Endothelial cell of umbilical vein (primary cell): ENCODE measurements at regions not wholly inside any gene's neighbourhood (a gene's known extent, or its start where the extent isn't known, plus 50 kb on each side); places are given as distances from the start of the nearest gene placed in this dataset.

Experiments
- BruUV-seq: library from RNA; stranded (reverse); fragments of 400-500 nt; replicated peaks from 2 replicates; lab custom pipeline; 2021; lab: Mats Ljungman, UMichigan
- CTCF ChIA-PET: fragments of 300-600, 350-600 bp; sonication (Branson Sonifier 250); formaldehyde crosslinking; loops from one replicate; lab custom pipeline; 2021; ENCODE audit warnings: antibody characterized with exemption, inconsistent platforms; lab: Charles Lee
- POLR2A ChIA-PET: fragments of 300-600, 350-600 bp; sonication (Branson Sonifier 250); formaldehyde crosslinking; loops from one replicate; lab custom pipeline; 2021; ENCODE audit warnings: antibody characterized with exemption, inconsistent platforms; lab: Charles Lee
- DNase-seq: peaks from one replicate; pipeline ENCODE4 v3.0.0-alpha.2; 2011; ENCODE audit warnings: low read depth, low spot score
- FAIRE-seq: peaks from 2 replicates; lab custom pipeline; 2011; peaks lifted over from hg19 to GRCh38; lab: Jason Lieb, UNC
- H2AFZ ChIP-seq: 2 replicates; pipeline ENCODE4 v1.6.0; 2012; ENCODE audit warnings: low read depth, low read length, control low read depth, inconsistent platforms
- H3K27ac ChIP-seq: 2 replicates; pipeline ENCODE4 v1.5.1; 2011; ENCODE audit warnings: low read depth, mild to moderate bottlenecking, control low read depth, low read length, moderate library complexity; ENCODE audit not compliant: insufficient read depth
- H3K27me3 ChIP-seq, 2 experiments: 2 replicates each; pipeline versions ENCODE4 v1.6.0 to v1.6.1; 2011; ENCODE audit warnings: low read length in 2 of 2, mixed read lengths in 1 of 2; ENCODE audit not compliant: control insufficient read depth in 2 of 2, insufficient read depth in 2 of 2
- H3K36me3 ChIP-seq, 2 experiments: 2 replicates in 1 of 2; 3 replicates in 1 of 2; pipeline ENCODE4 v1.5.1; 2011; ENCODE audit warnings: low read length in 2 of 2, mild to moderate bottlenecking in 1 of 2, moderate library complexity in 1 of 2; ENCODE audit not compliant: control insufficient read depth in 2 of 2, insufficient read depth in 2 of 2; ENCODE audit errors: extremely low read depth in 1 of 2
- H3K4me1 ChIP-seq: 3 replicates; pipeline ENCODE4 v1.5.1; 2011; ENCODE audit warnings: mild to moderate bottlenecking, low read length; ENCODE audit not compliant: control insufficient read depth, insufficient read depth; ENCODE audit errors: extremely low read depth
- H3K4me2 ChIP-seq: 2 replicates; pipeline ENCODE4 v1.6.1; 2011; ENCODE audit warnings: low read length, control low read depth, mixed read lengths; ENCODE audit not compliant: insufficient read depth
- H3K4me3 ChIP-seq, 3 experiments: fragments of 200-600 bp in 1 of 3; sonication (generic), shearing (Covaris generic) in 1 of 3; replicated peaks in 1 of 3; 2 replicates each; pipeline ENCODE4 v1.5.1; 2011 to 2016; ENCODE audit warnings: control low read depth in 3 of 3, low read length in 3 of 3, mild to moderate bottlenecking in 2 of 3, inconsistent platforms in 1 of 3, low read depth in 1 of 3, moderate library complexity in 1 of 3; ENCODE audit not compliant: insufficient read depth in 1 of 3
- H3K79me2 ChIP-seq: 2 replicates; pipeline ENCODE4 v1.6.0; 2012; ENCODE audit warnings: low read length, inconsistent platforms; ENCODE audit not compliant: control insufficient read depth, insufficient read depth
- H3K9ac ChIP-seq: replicated peaks from 2 replicates; pipeline ENCODE3; 2011; ENCODE audit warnings: low read length, control low read depth; ENCODE audit not compliant: insufficient read depth; ENCODE audit errors: extremely low read depth
- H3K9me1 ChIP-seq: replicated peaks from 3 replicates; pipeline ENCODE4 v1.6.0; 2011; ENCODE audit warnings: mild to moderate bottlenecking, low read length; ENCODE audit not compliant: control insufficient read depth, insufficient read depth; ENCODE audit errors: extremely low read depth
- H3K9me3 ChIP-seq: replicated peaks from 2 replicates; pipeline ENCODE4 v1.5.1; 2012; ENCODE audit warnings: low read length, inconsistent platforms; ENCODE audit not compliant: control insufficient read depth, insufficient read depth
- H4K20me1 ChIP-seq: replicated peaks from 2 replicates; pipeline ENCODE3; 2011; ENCODE audit warnings: mild to moderate bottlenecking, low read length; ENCODE audit not compliant: control insufficient read depth, insufficient read depth; ENCODE audit errors: extremely low read depth
- EZH2 ChIP-seq: IDR thresholded peaks from 2 replicates; pipeline ENCODE4 v1.6.1; 2012; ENCODE audit warnings: borderline replicate concordance, low read depth, mild to moderate bottlenecking, moderate library complexity, low read length, inconsistent platforms; ENCODE audit not compliant: severe bottlenecking
- FOS ChIP-seq: IDR thresholded peaks from 2 replicates; pipeline ENCODE4 v1.6.1; 2011; ENCODE audit warnings: mild to moderate bottlenecking, low read length, moderate library complexity, borderline replicate concordance; ENCODE audit not compliant: insufficient read depth
- GATA2 ChIP-seq: IDR thresholded peaks from 2 replicates; pipeline ENCODE4 v1.7.0; 2011; ENCODE audit warnings: low read depth, mild to moderate bottlenecking, moderate library complexity, mixed read lengths, low read length; ENCODE audit not compliant: insufficient read length, insufficient read depth
- JUN ChIP-seq: IDR thresholded peaks from 2 replicates; pipeline ENCODE4 v1.6.1; 2011; ENCODE audit warnings: borderline replicate concordance, low read depth; ENCODE audit not compliant: insufficient read length, insufficient read depth
- MYC ChIP-seq: IDR thresholded peaks from one replicate; pipeline ENCODE4 v1.6.1; 2011; ENCODE audit warnings: mild to moderate bottlenecking, low read depth, low read length
- POLR2A ChIP-seq: IDR thresholded peaks from 2 replicates; pipeline ENCODE4 v1.6.1; 2012; ENCODE audit warnings: low read depth, mild to moderate bottlenecking, control low read depth, low read length
- POLR2AphosphoS5 ChIP-seq: IDR thresholded peaks from 2 replicates; pipeline ENCODE4 v1.6.1; 2012; ENCODE audit warnings: low read depth, mild to moderate bottlenecking, control low read depth, low read length, moderate library complexity; ENCODE audit not compliant: insufficient read depth
- dilution Hi-C: fragments of 300-500 bp; cut with MboI; formaldehyde crosslinking; loops from one replicate; pipeline ENCODE4 v1.15.0; 2019; ENCODE audit warnings: low sequenced_read_pairs; ENCODE audit not compliant: extremely low pct_ligation_motif_present
- intact Hi-C: fragments of 100-400 bp; cut with micrococcal nuclease; formaldehyde crosslinking; loops from one replicate; pipeline ENCODE4 v1.10.0; 2022
- TF ChIP-seq, protein P1 (sequence below): IDR thresholded peaks from 2 replicates; pipeline ENCODE4 v1.6.1; 2011; ENCODE audit not compliant: insufficient read depth, insufficient read length
- TF ChIP-seq, protein P2 (sequence below), 2 donors: IDR thresholded peaks; 1 replicate in 1 of 2; 2 replicates in 1 of 2; pipeline ENCODE4 v1.5.1; 2011; ENCODE audit warnings: low read length in 2 of 2, mild to moderate bottlenecking in 2 of 2, moderate library complexity in 2 of 2, control low read depth in 1 of 2, inconsistent platforms in 1 of 2, low read depth in 1 of 2; ENCODE audit not compliant: insufficient read depth in 1 of 2; ENCODE audit errors: extremely low read depth in 1 of 2

GRCh38 chr1:172827841-172828240 lies 168.9 kb downstream of the FASLG start:
- no TSS peak for BruUV-seq

More at GRCh38 chr1:172827841-172828240, 168.9 kb downstream of the FASLG start:
- FAIRE-seq, result no peak
- no peak overlapping the region for H3K27ac ChIP-seq
- DNase-seq, result no peak
- dilution Hi-C loops, result no loop called here
- ChIA-PET CTCF (interaction anchor here (2.9 to 5.2 kb wide), 3 partner anchors 82 to 376 kb away, joined by 15 to 219 read pairs (median 30); no protein-coding TSS in a partner anchor), POLR2A (no interaction called here)
- no peaks in the 10 kb centered on the region for H3K79me2 ChIP-seq
- peaks cover 8% of the 10 kb centered on the region for H3K4me1 ChIP-seq
- H3K9ac ChIP-seq, result no peak overlapping the region
- no peaks in the 10 kb centered on the region for H3K27me3 ChIP-seq
- TF ChIP-seq MYC (no peak), POLR2A (no peak), FOS (no peak), GATA2 (no peak), EZH2 (no peak), POLR2AphosphoS5 (no peak), JUN (no peak)
- TF ChIP-seq, protein P1, sequence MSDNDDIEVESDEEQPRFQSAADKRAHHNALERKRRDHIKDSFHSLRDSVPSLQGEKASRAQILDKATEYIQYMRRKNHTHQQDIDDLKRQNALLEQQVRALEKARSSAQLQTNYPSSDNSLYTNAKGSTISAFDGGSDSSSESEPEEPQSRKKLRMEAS, result no peak
- TF ChIP-seq, protein P2, sequence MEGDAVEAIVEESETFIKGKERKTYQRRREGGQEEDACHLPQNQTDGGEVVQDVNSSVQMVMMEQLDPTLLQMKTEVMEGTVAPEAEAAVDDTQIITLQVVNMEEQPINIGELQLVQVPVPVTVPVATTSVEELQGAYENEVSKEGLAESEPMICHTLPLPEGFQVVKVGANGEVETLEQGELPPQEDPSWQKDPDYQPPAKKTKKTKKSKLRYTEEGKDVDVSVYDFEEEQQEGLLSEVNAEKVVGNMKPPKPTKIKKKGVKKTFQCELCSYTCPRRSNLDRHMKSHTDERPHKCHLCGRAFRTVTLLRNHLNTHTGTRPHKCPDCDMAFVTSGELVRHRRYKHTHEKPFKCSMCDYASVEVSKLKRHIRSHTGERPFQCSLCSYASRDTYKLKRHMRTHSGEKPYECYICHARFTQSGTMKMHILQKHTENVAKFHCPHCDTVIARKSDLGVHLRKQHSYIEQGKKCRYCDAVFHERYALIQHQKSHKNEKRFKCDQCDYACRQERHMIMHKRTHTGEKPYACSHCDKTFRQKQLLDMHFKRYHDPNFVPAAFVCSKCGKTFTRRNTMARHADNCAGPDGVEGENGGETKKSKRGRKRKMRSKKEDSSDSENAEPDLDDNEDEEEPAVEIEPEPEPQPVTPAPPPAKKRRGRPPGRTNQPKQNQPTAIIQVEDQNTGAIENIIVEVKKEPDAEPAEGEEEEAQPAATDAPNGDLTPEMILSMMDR (IDR thresholded peaks at IDR 0.05; ENCODE audit: extremely low read depth in 1 of 2, insufficient read depth in 1 of 2, low read depth in 1 of 2, low read length in 2 of 2), result no peak
- no peak overlapping the region for H3K4me3 ChIP-seq
- no peak overlapping the region for H2AFZ ChIP-seq
- no peak overlapping the region for H3K4me2 ChIP-seq
- H3K9me3 ChIP-seq, result no peaks in the 10 kb centered on the region
- no peaks in the 10 kb centered on the region for H3K9me1 ChIP-seq
- H4K20me1 ChIP-seq, result no peaks in the 10 kb centered on the region
- no peaks in the 10 kb centered on the region for H3K36me3 ChIP-seq
- intact Hi-C loops, result loop anchor here (2.0 to 5.0 kb wide), 3 partner anchors 215 to 429 kb away; no protein-coding TSS in a partner anchor
